ENCODE measurements at regions not wholly inside any gene's neighbourhood (a gene's known extent, or its start where the extent isn't known, plus 50 kb on each side); places are given as distances from the start of the nearest gene placed in this dataset.

DNA sequence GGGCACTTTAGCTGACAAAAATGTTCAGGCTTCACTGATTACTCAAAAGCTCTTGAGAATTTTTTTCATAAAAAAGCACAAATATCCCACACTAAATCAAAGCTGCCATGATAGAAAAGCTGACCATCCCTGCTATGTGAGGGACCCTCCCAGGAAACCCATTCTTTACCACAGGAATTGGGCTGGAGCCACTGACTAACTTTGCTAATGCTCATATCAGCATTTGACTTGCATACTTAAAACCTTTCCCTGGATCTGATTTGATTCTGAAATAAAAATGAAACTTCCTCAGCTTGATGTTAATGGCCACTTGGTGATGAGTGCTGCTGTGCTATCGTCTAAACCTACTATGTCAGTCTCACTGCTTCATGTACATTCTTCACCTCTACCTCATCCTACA, 243.6 kb downstream of the PRELID2 start:
- no TSS peak for BruUV-seq (replicated peaks)
- ChIA-PET POLR2A (no interaction called here), CTCF (ENCODE audit: low intra/inter-chr PET ratio) (no interaction called here)
- no peaks in the 10 kb centered on the region for H3K4me1 ChIP-seq (replicated peaks in 1 of 2; ENCODE audit: control insufficient read depth in 2 of 2, insufficient read depth in 2 of 2, low read length in 2 of 2)
- no peaks in the 10 kb centered on the region for H3K9me3 ChIP-seq (replicated peaks; ENCODE audit: control insufficient read depth, insufficient read depth, low read depth, low read length)
- no peak for DNase-seq (ENCODE audit: extremely low read depth in 1 of 4, low spot score in 3 of 4)
- in situ Hi-C loops (cut with MboI): no loop called here
- H3K9ac ChIP-seq (ENCODE audit: insufficient read depth in 1 of 2, low read depth in 2 of 2, low read length in 2 of 2): no peak overlapping the region
- H3K27ac ChIP-seq (ENCODE audit: extremely low read depth, low read depth, low read length): no peak overlapping the region
- TF ChIP-seq RFX1 (IDR thresholded peaks at IDR 0.05) (no peak), ZNF140 (CRISPR knock-in tag; IDR thresholded peaks at IDR 0.05) (no peak), NRF1 (conservative IDR thresholded peaks at IDR 0.05 in 1 of 2, IDR thresholded peaks at IDR 0.05 in 1 of 2) (no peak), PYGO2 (tag; IDR thresholded peaks at IDR 0.05) (no peak), GABPB2 (CRISPR knock-in tag; conservative IDR thresholded peaks at IDR 0.05) (no peak), ZFP1 (CRISPR knock-in tag; IDR thresholded peaks at IDR 0.05) (no peak), DPF2 (IDR thresholded peaks at IDR 0.05) (no peak), ASH1L (IDR thresholded peaks at IDR 0.05; ENCODE audit: borderline replicate concordance, low read depth, partially characterized antibody) (no peak), KLF16 (IDR thresholded peaks at IDR 0.05) (no peak)
- TF ChIP-seq, protein P1, sequence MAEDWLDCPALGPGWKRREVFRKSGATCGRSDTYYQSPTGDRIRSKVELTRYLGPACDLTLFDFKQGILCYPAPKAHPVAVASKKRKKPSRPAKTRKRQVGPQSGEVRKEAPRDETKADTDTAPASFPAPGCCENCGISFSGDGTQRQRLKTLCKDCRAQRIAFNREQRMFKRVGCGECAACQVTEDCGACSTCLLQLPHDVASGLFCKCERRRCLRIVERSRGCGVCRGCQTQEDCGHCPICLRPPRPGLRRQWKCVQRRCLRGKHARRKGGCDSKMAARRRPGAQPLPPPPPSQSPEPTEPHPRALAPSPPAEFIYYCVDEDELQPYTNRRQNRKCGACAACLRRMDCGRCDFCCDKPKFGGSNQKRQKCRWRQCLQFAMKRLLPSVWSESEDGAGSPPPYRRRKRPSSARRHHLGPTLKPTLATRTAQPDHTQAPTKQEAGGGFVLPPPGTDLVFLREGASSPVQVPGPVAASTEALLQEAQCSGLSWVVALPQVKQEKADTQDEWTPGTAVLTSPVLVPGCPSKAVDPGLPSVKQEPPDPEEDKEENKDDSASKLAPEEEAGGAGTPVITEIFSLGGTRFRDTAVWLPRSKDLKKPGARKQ (CRISPR knock-in tag; IDR thresholded peaks at IDR 0.05): no peak
- TF ChIP-seq, protein P2, sequence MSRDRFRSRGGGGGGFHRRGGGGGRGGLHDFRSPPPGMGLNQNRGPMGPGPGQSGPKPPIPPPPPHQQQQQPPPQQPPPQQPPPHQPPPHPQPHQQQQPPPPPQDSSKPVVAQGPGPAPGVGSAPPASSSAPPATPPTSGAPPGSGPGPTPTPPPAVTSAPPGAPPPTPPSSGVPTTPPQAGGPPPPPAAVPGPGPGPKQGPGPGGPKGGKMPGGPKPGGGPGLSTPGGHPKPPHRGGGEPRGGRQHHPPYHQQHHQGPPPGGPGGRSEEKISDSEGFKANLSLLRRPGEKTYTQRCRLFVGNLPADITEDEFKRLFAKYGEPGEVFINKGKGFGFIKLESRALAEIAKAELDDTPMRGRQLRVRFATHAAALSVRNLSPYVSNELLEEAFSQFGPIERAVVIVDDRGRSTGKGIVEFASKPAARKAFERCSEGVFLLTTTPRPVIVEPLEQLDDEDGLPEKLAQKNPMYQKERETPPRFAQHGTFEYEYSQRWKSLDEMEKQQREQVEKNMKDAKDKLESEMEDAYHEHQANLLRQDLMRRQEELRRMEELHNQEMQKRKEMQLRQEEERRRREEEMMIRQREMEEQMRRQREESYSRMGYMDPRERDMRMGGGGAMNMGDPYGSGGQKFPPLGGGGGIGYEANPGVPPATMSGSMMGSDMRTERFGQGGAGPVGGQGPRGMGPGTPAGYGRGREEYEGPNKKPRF (IDR thresholded peaks at IDR 0.05; ENCODE audit: low read depth, low read length): no peak
- TF ChIP-seq, protein P3, sequence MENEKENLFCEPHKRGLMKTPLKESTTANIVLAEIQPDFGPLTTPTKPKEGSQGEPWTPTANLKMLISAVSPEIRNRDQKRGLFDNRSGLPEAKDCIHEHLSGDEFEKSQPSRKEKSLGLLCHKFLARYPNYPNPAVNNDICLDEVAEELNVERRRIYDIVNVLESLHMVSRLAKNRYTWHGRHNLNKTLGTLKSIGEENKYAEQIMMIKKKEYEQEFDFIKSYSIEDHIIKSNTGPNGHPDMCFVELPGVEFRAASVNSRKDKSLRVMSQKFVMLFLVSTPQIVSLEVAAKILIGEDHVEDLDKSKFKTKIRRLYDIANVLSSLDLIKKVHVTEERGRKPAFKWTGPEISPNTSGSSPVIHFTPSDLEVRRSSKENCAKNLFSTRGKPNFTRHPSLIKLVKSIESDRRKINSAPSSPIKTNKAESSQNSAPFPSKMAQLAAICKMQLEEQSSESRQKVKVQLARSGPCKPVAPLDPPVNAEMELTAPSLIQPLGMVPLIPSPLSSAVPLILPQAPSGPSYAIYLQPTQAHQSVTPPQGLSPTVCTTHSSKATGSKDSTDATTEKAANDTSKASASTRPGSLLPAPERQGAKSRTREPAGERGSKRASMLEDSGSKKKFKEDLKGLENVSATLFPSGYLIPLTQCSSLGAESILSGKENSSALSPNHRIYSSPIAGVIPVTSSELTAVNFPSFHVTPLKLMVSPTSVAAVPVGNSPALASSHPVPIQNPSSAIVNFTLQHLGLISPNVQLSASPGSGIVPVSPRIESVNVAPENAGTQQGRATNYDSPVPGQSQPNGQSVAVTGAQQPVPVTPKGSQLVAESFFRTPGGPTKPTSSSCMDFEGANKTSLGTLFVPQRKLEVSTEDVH (IDR thresholded peaks at IDR 0.05; ENCODE audit: low read depth, partially characterized antibody): no peak
- TF ChIP-seq, protein P4, sequence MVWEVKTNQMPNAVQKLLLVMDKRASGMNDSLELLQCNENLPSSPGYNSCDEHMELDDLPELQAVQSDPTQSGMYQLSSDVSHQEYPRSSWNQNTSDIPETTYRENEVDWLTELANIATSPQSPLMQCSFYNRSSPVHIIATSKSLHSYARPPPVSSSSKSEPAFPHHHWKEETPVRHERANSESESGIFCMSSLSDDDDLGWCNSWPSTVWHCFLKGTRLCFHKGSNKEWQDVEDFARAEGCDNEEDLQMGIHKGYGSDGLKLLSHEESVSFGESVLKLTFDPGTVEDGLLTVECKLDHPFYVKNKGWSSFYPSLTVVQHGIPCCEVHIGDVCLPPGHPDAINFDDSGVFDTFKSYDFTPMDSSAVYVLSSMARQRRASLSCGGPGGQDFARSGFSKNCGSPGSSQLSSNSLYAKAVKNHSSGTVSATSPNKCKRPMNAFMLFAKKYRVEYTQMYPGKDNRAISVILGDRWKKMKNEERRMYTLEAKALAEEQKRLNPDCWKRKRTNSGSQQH (CRISPR knock-in tag; IDR thresholded peaks at IDR 0.05): no peak
- TF ChIP-seq, protein P5, sequence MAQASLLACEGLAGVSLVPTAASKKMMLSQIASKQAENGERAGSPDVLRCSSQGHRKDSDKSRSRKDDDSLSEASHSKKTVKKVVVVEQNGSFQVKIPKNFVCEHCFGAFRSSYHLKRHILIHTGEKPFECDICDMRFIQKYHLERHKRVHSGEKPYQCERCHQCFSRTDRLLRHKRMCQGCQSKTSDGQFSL (CRISPR knock-in tag; IDR thresholded peaks at IDR 0.05): no peak
- TF ChIP-seq, protein P5 (tag; IDR thresholded peaks at IDR 0.05): no peak
- H3K36me3 ChIP-seq (ENCODE audit: control insufficient read depth, insufficient read depth, low read length): no peaks in the 10 kb centered on the region
- no peak for FAIRE-seq
- intact Hi-C loops (cut with micrococcal nuclease): no loop called here
- ATAC-seq: no peak
- no peak overlapping the region for H3K4me2 ChIP-seq (ENCODE audit: insufficient read depth, low read length)
- H4K20me1 ChIP-seq (replicated peaks; ENCODE audit: control insufficient read depth, insufficient read depth, low read length): no peaks in the 10 kb centered on the region
- H3K9me1 ChIP-seq (ENCODE audit: control insufficient read depth, insufficient read depth, low read length): no peaks in the 10 kb centered on the region
- no peak overlapping the region for H2AFZ ChIP-seq (ENCODE audit: low read depth, low read length)
- H3K27me3 ChIP-seq (ENCODE audit: control insufficient read depth in 2 of 2, insufficient read depth in 2 of 2, low read length in 2 of 2): no peaks in the 10 kb centered on the region
- H3K79me2 ChIP-seq (ENCODE audit: control insufficient read depth, insufficient read depth, low read length): no peaks in the 10 kb centered on the region
- no peak overlapping the region for H3K4me3 ChIP-seq
- 0% methylated on average over 1 of the region's 1 CpG for WGBS (ENCODE audit: insufficient coverage, low coverage, missing lambda C conversion rate)

Measured in K562 (cell line).